HCT116 (cell line): ENCODE measurements at regions not wholly inside any gene's neighbourhood (a gene's known extent, or its start where the extent isn't known, plus 50 kb on each side); places are given as distances from the start of the nearest gene placed in this dataset.

ENCODE experiments used
- CBX3 ChIP-seq: IDR thresholded peaks from 2 replicates; pipeline ENCODE4 v1.6.1; 2012; ENCODE audit warnings: low read depth
- EGR1 ChIP-seq: IDR thresholded peaks from 2 replicates; pipeline ENCODE4 v1.6.1; 2012; ENCODE audit warnings: low read depth
- ELF1 ChIP-seq: IDR thresholded peaks from 2 replicates; pipeline ENCODE4 v1.6.1; 2012; ENCODE audit warnings: low read depth, borderline replicate concordance
- EZH2 ChIP-seq: fragments of 200-600 bp; sonication (generic); IDR thresholded peaks from 2 replicates; pipeline ENCODE4 v1.6.1; 2017; ENCODE audit warnings: antibody characterized with exemption, mixed run types
- EZH2phosphoT487 ChIP-seq: fragments of 200-600 bp; IDR thresholded peaks from 2 replicates; pipeline ENCODE4 v1.6.1; 2018; ENCODE audit warnings: antibody characterized with exemption, borderline replicate concordance
- JUND ChIP-seq: IDR thresholded peaks from 2 replicates; pipeline ENCODE4 v1.6.1; 2012
- POLR2A ChIP-seq: IDR thresholded peaks from 2 replicates; pipeline ENCODE4 v1.7.0; 2011; ENCODE audit warnings: borderline replicate concordance; ENCODE audit not compliant: insufficient read depth, insufficient read length; ENCODE audit errors: extremely low read depth
- POLR2AphosphoS5 ChIP-seq: IDR thresholded peaks from 2 replicates; pipeline ENCODE4 v1.6.1; 2011; ENCODE audit warnings: mild to moderate bottlenecking, low read depth, low read length, moderate library complexity
- RAD21 ChIP-seq: IDR thresholded peaks from 2 replicates; pipeline ENCODE4 v1.6.1; 2012; ENCODE audit warnings: low read depth, mild to moderate bottlenecking
- SIN3A ChIP-seq: IDR thresholded peaks from 2 replicates; pipeline ENCODE4 v1.6.1; 2012; ENCODE audit warnings: low read depth
- SRF ChIP-seq: IDR thresholded peaks from 2 replicates; pipeline ENCODE4 v1.6.1; 2012; ENCODE audit warnings: low read depth
- TCF7L2 ChIP-seq: IDR thresholded peaks from 2 replicates; pipeline ENCODE4 v1.7.0; 2011; ENCODE audit warnings: borderline replicate concordance, inconsistent platforms; ENCODE audit not compliant: insufficient read depth, insufficient read length; ENCODE audit errors: extremely low read depth
- TF ChIP-seq, protein P1 (sequence below), 3 experiments: fragments of 200-600 bp in 1 of 3; sonication (generic) in 1 of 3; IDR thresholded peaks in 2 of 3; conservative IDR thresholded peaks in 1 of 3; 2 replicates each; pipeline ENCODE4 v1.5.1; 2012 to 2017; ENCODE audit warnings: low read depth in 2 of 3, low read length in 2 of 3, antibody characterized with exemption in 1 of 3, borderline replicate concordance in 1 of 3, control low read depth in 1 of 3, mild to moderate bottlenecking in 1 of 3, mixed read lengths in 1 of 3, mixed run types in 1 of 3, moderate library complexity in 1 of 3; ENCODE audit not compliant: insufficient read depth in 1 of 3
- TF ChIP-seq, protein P2 (sequence below): IDR thresholded peaks from 2 replicates; pipeline ENCODE4 v1.6.1; 2012

DNA sequence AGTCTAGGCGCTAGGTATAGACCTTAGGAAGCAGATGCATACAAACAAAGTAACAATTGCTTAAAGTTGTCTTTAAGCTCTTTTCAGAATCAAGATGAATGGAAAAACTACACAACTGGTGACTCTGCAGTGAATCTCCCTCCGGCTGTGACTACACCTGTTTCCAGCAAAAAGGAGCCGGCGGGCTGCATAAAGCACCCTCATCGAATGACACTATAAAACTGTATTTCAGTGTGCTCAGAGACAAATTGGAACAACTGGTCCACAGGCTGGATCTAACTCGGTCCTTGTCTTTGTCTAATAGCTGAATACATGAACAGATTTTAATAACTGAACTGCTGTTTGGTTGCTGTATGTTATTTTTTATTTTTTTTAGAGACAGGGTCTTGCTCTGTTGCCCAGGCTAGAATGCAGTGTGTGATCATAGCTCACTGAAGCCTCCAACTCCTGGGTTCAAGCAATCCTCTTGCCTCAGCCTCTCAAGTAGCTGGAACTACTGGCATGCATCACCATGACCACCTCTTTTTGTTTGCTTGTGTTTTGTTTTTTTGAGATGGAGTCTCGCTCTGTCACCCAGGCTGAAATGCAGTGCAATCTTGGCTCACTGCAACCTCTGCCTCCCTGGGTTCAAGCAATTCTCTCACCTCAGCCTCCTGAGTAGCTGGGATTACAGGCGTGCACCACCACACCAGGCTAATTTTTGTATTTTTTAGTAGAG, 64.2 kb upstream of the SVIL start:
- TF ChIP-seq JUND: no peak
- no peak for TF ChIP-seq EZH2
- no peak for TF ChIP-seq EZH2phosphoT487
- TF ChIP-seq, protein P1, sequence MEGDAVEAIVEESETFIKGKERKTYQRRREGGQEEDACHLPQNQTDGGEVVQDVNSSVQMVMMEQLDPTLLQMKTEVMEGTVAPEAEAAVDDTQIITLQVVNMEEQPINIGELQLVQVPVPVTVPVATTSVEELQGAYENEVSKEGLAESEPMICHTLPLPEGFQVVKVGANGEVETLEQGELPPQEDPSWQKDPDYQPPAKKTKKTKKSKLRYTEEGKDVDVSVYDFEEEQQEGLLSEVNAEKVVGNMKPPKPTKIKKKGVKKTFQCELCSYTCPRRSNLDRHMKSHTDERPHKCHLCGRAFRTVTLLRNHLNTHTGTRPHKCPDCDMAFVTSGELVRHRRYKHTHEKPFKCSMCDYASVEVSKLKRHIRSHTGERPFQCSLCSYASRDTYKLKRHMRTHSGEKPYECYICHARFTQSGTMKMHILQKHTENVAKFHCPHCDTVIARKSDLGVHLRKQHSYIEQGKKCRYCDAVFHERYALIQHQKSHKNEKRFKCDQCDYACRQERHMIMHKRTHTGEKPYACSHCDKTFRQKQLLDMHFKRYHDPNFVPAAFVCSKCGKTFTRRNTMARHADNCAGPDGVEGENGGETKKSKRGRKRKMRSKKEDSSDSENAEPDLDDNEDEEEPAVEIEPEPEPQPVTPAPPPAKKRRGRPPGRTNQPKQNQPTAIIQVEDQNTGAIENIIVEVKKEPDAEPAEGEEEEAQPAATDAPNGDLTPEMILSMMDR (IDR thresholded peaks at IDR 0.05 in 2 of 3, conservative IDR thresholded peaks at IDR 0.05 in 1 of 3; ENCODE audit: borderline replicate concordance in 1 of 3, insufficient read depth in 1 of 3, low read depth in 2 of 3, low read length in 2 of 3): no peak
- TF ChIP-seq ELF1: no peak
- no peak for TF ChIP-seq POLR2A
- no peak for TF ChIP-seq EGR1
- TF ChIP-seq POLR2AphosphoS5: no peak
- TF ChIP-seq, protein P2, sequence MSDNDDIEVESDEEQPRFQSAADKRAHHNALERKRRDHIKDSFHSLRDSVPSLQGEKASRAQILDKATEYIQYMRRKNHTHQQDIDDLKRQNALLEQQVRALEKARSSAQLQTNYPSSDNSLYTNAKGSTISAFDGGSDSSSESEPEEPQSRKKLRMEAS: no peak
- TF ChIP-seq CBX3: no peak
- no peak for TF ChIP-seq SIN3A
- no peak for TF ChIP-seq SRF
- TF ChIP-seq RAD21: no peak
- no peak for TF ChIP-seq TCF7L2
